ENCODE measurements at regions not wholly inside any gene's neighbourhood (a gene's known extent, or its start where the extent isn't known, plus 50 kb on each side); places are given as distances from the start of the nearest gene placed in this dataset.

DNA sequence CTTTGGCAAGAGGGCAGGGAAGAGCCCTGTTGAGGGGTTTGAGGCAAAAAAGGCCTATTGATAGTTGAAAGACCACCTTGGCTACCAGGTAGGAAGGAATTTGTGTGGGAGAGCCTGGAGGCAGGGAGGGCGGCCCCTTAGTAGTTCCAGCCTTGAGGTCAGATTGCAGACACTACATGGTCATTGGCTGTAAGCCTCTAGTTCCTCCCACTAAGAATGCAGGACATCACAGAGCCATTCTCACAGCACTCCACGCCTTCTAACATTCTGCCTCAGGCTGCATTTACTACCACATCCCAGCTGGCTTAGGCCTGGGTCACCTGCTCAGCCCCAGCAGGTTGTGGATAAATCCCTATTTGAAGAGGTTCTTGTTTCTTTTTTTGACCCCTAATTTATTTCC, 91.0 kb upstream of the SNX9 start:
- TF ChIP-seq POLR2AphosphoS5 (IDR thresholded peaks at IDR 0.05) (no peak), EP300 (IDR thresholded peaks at IDR 0.05; ENCODE audit: low read depth) (no peak)
- TF ChIP-seq, protein P1, sequence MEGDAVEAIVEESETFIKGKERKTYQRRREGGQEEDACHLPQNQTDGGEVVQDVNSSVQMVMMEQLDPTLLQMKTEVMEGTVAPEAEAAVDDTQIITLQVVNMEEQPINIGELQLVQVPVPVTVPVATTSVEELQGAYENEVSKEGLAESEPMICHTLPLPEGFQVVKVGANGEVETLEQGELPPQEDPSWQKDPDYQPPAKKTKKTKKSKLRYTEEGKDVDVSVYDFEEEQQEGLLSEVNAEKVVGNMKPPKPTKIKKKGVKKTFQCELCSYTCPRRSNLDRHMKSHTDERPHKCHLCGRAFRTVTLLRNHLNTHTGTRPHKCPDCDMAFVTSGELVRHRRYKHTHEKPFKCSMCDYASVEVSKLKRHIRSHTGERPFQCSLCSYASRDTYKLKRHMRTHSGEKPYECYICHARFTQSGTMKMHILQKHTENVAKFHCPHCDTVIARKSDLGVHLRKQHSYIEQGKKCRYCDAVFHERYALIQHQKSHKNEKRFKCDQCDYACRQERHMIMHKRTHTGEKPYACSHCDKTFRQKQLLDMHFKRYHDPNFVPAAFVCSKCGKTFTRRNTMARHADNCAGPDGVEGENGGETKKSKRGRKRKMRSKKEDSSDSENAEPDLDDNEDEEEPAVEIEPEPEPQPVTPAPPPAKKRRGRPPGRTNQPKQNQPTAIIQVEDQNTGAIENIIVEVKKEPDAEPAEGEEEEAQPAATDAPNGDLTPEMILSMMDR (IDR thresholded peaks at IDR 0.05), result no peak
